CD14-positive monocyte (primary cell): ENCODE measurements at regions not wholly inside any gene's neighbourhood (a gene's known extent, or its start where the extent isn't known, plus 50 kb on each side); places are given as distances from the start of the nearest gene placed in this dataset.

Experiments
- DNase-seq, 3 donors: peaks; one replicate each; pipeline ENCODE4 v3.0.0-alpha.2; 2011 to 2022
- H2AFZ ChIP-seq: 2 replicates; pipeline ENCODE4 v1.6.0; 2012; ENCODE audit warnings: mild to moderate bottlenecking, low read depth, low read length, inconsistent platforms; ENCODE audit not compliant: insufficient read depth, poor library complexity, severe bottlenecking
- H3K27ac ChIP-seq, 2 donors: 1 replicate in 1 of 2; 2 replicates in 1 of 2; pipeline ENCODE4 v1.5.1; 2012 to 2013; ENCODE audit warnings: low read length in 2 of 2, control low read depth in 1 of 2, inconsistent platforms in 1 of 2, low read depth in 1 of 2, mild to moderate bottlenecking in 1 of 2
- H3K27me3 ChIP-seq, 2 donors: one replicate each; pipeline versions ENCODE4 v1.6.0 to v1.6.1; 2011 to 2013; ENCODE audit warnings: low read length in 2 of 2; ENCODE audit not compliant: control insufficient read depth in 2 of 2, insufficient read depth in 2 of 2
- H3K36me3 ChIP-seq, 2 donors: replicated peaks in 1 of 2; 1 replicate in 1 of 2; 2 replicates in 1 of 2; pipeline versions ENCODE4 v1.5.1 to v1.6.1; 2012 to 2013; ENCODE audit warnings: low read length in 2 of 2, control low read depth in 1 of 2, inconsistent platforms in 1 of 2, mild to moderate bottlenecking in 1 of 2; ENCODE audit not compliant: insufficient read depth in 2 of 2, control insufficient read depth in 1 of 2
- H3K4me1 ChIP-seq, 2 donors: 1 replicate in 1 of 2; 2 replicates in 1 of 2; pipeline versions ENCODE4 v1.5.1 to v1.6.1; 2012 to 2013; ENCODE audit warnings: low read length in 2 of 2, control low read depth in 1 of 2, inconsistent platforms in 1 of 2, mild to moderate bottlenecking in 1 of 2, moderate library complexity in 1 of 2; ENCODE audit not compliant: insufficient read depth in 2 of 2, control insufficient read depth in 1 of 2
- H3K4me2 ChIP-seq: replicated peaks from 2 replicates; pipeline ENCODE3; 2012; ENCODE audit warnings: low read length, moderate library complexity, mild to moderate bottlenecking; ENCODE audit not compliant: poor library complexity, severe bottlenecking; ENCODE audit errors: extremely low read depth
- H3K4me3 ChIP-seq, 3 experiments: fragments of 200-600 bp in 1 of 3; sonication (generic) in 1 of 3; replicated peaks in 1 of 3; 1 replicate in 2 of 3; 2 replicates in 1 of 3; pipeline ENCODE4 v1.5.1; 2011 to 2013; ENCODE audit warnings: low read length in 3 of 3, mild to moderate bottlenecking in 3 of 3, control low read depth in 2 of 3, low read depth in 2 of 3, inconsistent platforms in 1 of 3, moderate library complexity in 1 of 3
- H3K79me2 ChIP-seq: 2 replicates; pipeline ENCODE4 v1.6.0; 2012; ENCODE audit warnings: mild to moderate bottlenecking, control low read depth, inconsistent platforms, low read length, moderate library complexity; ENCODE audit not compliant: insufficient read depth
- H3K9ac ChIP-seq: 2 replicates; pipeline ENCODE4 v1.6.0; 2017; ENCODE audit warnings: low read length, mild to moderate bottlenecking; ENCODE audit not compliant: insufficient read depth, poor library complexity, severe bottlenecking
- H3K9me3 ChIP-seq, 2 donors: replicated peaks in 1 of 2; 1 replicate in 1 of 2; 2 replicates in 1 of 2; pipeline versions ENCODE4 v1.5.1 to v1.6.1; 2012 to 2013; ENCODE audit warnings: low read length in 2 of 2, control low read depth in 1 of 2; ENCODE audit not compliant: control insufficient read depth in 1 of 2, insufficient read depth in 1 of 2
- H4K20me1 ChIP-seq: 2 replicates; pipeline ENCODE4 v1.6.0; 2012; ENCODE audit warnings: mild to moderate bottlenecking, low read length, control low read depth, moderate library complexity; ENCODE audit not compliant: insufficient read depth
- H3K27ac Mint-ChIP-seq, 7 donors: one replicate each; pipeline ENCODE4 v1.8.0; 2020; ENCODE audit warnings: mild to moderate bottlenecking in 7 of 7, mixed read lengths in 7 of 7, moderate library complexity in 6 of 7, inconsistent platforms in 2 of 7
- H3K27me3 Mint-ChIP-seq, 3 donors: one replicate each; pipeline ENCODE4 v1.8.0; 2021 to 2022; ENCODE audit warnings: low read depth in 3 of 3, mild to moderate bottlenecking in 3 of 3, mixed read lengths in 3 of 3, moderate library complexity in 3 of 3, inconsistent platforms in 1 of 3
- H3K36me3 Mint-ChIP-seq, 2 donors: one replicate each; pipeline ENCODE4 v1.8.0; 2020; ENCODE audit warnings: mixed read lengths in 2 of 2, inconsistent platforms in 1 of 2, mild to moderate bottlenecking in 1 of 2
- H3K4me1 Mint-ChIP-seq: one replicate; pipeline ENCODE4 v1.8.0; 2020; ENCODE audit warnings: mild to moderate bottlenecking, mixed read lengths
- H3K4me3 Mint-ChIP-seq, 2 donors: one replicate each; pipeline ENCODE4 v1.8.0; 2020; ENCODE audit warnings: mild to moderate bottlenecking in 2 of 2, mixed read lengths in 2 of 2, moderate library complexity in 1 of 2
- H3K9me3 Mint-ChIP-seq, 7 donors: one replicate each; pipeline ENCODE4 v1.8.0; 2020 to 2022; ENCODE audit warnings: mixed read lengths in 7 of 7, mild to moderate bottlenecking in 6 of 7, moderate library complexity in 6 of 7, inconsistent platforms in 2 of 7
- WGBS: methylation state at CpG from one replicate; pipeline ENCODE4 v1.1.5; 2013; ENCODE audit warnings: missing lambda C conversion rate; ENCODE audit not compliant: insufficient coverage; 5-methylcytosine and 5-hydroxymethylcytosine counted together
- intact Hi-C, 2 donors: fragments of 100-400 bp; cut with micrococcal nuclease; formaldehyde crosslinking; loops; one replicate each; pipeline versions ENCODE4 v1.15.0 to v1.15.1; 2023
- TF ChIP-seq, protein P1 (sequence below): fragments of 200-600 bp; IDR thresholded peaks from one replicate; pipeline ENCODE4 v1.8.0; 2022; ENCODE audit warnings: antibody characterized with exemption, mild to moderate bottlenecking

DNA sequence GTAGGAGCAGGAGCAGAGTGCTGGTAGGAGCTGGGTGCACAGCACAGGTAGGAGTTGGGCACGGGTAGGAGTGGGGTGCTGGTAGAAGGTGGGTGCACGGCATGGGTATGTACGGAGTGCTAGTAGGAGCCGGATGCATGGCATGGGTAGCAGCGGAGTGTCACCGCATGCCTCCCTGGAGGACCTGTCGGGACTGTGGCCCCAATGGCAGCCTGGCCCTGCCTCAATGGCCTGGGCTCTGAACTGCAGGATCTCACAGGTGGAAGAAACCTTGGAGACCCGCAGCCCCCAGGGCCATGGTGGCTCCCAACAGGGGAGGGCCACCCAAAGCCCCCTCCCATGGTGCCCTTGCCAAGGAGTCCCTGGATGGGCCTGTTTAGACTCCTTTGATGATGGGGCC lies 1146.0 kb downstream of the UQCRFS1 start:
- TF ChIP-seq, protein P1, sequence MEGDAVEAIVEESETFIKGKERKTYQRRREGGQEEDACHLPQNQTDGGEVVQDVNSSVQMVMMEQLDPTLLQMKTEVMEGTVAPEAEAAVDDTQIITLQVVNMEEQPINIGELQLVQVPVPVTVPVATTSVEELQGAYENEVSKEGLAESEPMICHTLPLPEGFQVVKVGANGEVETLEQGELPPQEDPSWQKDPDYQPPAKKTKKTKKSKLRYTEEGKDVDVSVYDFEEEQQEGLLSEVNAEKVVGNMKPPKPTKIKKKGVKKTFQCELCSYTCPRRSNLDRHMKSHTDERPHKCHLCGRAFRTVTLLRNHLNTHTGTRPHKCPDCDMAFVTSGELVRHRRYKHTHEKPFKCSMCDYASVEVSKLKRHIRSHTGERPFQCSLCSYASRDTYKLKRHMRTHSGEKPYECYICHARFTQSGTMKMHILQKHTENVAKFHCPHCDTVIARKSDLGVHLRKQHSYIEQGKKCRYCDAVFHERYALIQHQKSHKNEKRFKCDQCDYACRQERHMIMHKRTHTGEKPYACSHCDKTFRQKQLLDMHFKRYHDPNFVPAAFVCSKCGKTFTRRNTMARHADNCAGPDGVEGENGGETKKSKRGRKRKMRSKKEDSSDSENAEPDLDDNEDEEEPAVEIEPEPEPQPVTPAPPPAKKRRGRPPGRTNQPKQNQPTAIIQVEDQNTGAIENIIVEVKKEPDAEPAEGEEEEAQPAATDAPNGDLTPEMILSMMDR: no peak
- Mint-ChIP-seq H3K27me3 (peaks cover 0 to 4% (median 1%) of the 10 kb centered on the region in 3 donors), H3K4me1 (no peaks in the 10 kb centered on the region), H3K36me3 (no peaks in the 10 kb centered on the region), H3K27ac (no peak overlapping the region), H3K9me3 (peaks cover 12 to 29% (median 23%) of the 10 kb centered on the region in 7 donors), H3K4me3 (no peak overlapping the region)
- Histone ChIP-seq H3K36me3 (no peaks in the 10 kb centered on the region), H3K9ac (no peak overlapping the region), H3K27ac (no peak overlapping the region), H3K4me2 (no peak overlapping the region), H3K4me1 (no peaks in the 10 kb centered on the region), H3K79me2 (no peaks in the 10 kb centered on the region), H4K20me1 (no peaks in the 10 kb centered on the region), H3K4me3 (no peak overlapping the region), H2AFZ (no peak overlapping the region), H3K9me3 (peaks cover 36 to 45% of the 10 kb centered on the region in 2 donors), H3K27me3 (no peaks in the 10 kb centered on the region)
- intact Hi-C loops: no loop called here
- DNase-seq: no peak
- WGBS: 94% methylated on average over 8 of the region's 8 CpGs

DNA sequence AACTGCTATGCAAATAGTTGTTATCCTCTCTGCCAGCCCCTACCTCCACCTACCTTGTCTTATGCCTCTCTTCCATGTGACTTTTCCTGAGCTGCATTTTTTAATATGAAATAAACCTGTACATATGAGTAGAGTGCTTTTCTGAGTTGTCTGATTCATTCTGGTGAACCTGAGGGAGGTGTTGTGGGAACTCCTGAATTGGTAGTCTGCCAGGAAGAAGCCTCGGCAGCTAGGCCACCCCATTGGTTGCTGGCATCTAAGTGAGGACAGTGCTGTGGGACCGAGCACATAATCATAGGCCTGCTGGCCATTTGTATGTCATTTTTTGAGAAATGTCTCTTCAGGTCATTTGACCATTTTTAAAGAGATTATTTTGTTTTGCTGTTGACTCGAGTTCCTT lies 1146.8 kb downstream of the UQCRFS1 start:
- Histone ChIP-seq H3K9ac (no peak overlapping the region), H3K27ac (no peak overlapping the region), H4K20me1 (no peaks in the 10 kb centered on the region), H3K4me3 (no peak overlapping the region), H3K79me2 (no peaks in the 10 kb centered on the region), H3K9me3 (peaks cover 44 to 52% of the 10 kb centered on the region in 2 donors), H3K4me2 (no peak overlapping the region), H3K27me3 (no peaks in the 10 kb centered on the region), H2AFZ (no peak overlapping the region), H3K4me1 (no peaks in the 10 kb centered on the region), H3K36me3 (no peaks in the 10 kb centered on the region)
- no peak overlapping the region for H3K4me3 Mint-ChIP-seq
- H3K27ac Mint-ChIP-seq: no peak overlapping the region
- peaks cover 0 to 4% (median 1%) of the 10 kb centered on the region in 3 donors for H3K27me3 Mint-ChIP-seq
- TF ChIP-seq, protein P1: no peak
- no peaks in the 10 kb centered on the region for H3K36me3 Mint-ChIP-seq
- no peak for DNase-seq
- intact Hi-C loops: no loop called here
- 100% methylated on average over 1 of the region's 3 CpGs for WGBS
- peaks cover 9 to 33% (median 22%) of the 10 kb centered on the region in 7 donors for H3K9me3 Mint-ChIP-seq
- no peaks in the 10 kb centered on the region for H3K4me1 Mint-ChIP-seq
